ENCODE measurements at regions not wholly inside any gene's neighbourhood (a gene's known extent, or its start where the extent isn't known, plus 50 kb on each side); places are given as distances from the start of the nearest gene placed in this dataset.

GRCh38 chr10:133019191-133019590 is 68.5 kb upstream of the ADGRA1 start:
- ATAC-seq (no peak), DNase-seq (no peak)
- intact Hi-C loops (cut with DNase I) = no loop called here
- H3K4me1 ChIP-seq = no peaks in the 10 kb centered on the region
- no peak overlapping the region for H3K27ac ChIP-seq
- WGBS, 2 donors = 71 to 72% methylated on average over 9 to 17 of the region's 17 CpGs
- no peak overlapping the region for H3K4me3 ChIP-seq
- H3K9me3 ChIP-seq = no peaks in the 10 kb centered on the region
- H3K36me3 ChIP-seq (replicated peaks in 1 of 2; ENCODE audit: insufficient read depth in 1 of 2, low read depth in 2 of 2) = no peaks in the 10 kb centered on the region
- TF ChIP-seq POLR2A (IDR thresholded peaks at IDR 0.05) = no peak
- TF ChIP-seq, protein P1, sequence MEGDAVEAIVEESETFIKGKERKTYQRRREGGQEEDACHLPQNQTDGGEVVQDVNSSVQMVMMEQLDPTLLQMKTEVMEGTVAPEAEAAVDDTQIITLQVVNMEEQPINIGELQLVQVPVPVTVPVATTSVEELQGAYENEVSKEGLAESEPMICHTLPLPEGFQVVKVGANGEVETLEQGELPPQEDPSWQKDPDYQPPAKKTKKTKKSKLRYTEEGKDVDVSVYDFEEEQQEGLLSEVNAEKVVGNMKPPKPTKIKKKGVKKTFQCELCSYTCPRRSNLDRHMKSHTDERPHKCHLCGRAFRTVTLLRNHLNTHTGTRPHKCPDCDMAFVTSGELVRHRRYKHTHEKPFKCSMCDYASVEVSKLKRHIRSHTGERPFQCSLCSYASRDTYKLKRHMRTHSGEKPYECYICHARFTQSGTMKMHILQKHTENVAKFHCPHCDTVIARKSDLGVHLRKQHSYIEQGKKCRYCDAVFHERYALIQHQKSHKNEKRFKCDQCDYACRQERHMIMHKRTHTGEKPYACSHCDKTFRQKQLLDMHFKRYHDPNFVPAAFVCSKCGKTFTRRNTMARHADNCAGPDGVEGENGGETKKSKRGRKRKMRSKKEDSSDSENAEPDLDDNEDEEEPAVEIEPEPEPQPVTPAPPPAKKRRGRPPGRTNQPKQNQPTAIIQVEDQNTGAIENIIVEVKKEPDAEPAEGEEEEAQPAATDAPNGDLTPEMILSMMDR (IDR thresholded peaks at IDR 0.05) = no peak
- no peaks in the 10 kb centered on the region for H3K27me3 ChIP-seq

GRCh38 chr10:133018491-133018890 is 69.2 kb upstream of the ADGRA1 start:
- ATAC-seq = no peak

DNA sequence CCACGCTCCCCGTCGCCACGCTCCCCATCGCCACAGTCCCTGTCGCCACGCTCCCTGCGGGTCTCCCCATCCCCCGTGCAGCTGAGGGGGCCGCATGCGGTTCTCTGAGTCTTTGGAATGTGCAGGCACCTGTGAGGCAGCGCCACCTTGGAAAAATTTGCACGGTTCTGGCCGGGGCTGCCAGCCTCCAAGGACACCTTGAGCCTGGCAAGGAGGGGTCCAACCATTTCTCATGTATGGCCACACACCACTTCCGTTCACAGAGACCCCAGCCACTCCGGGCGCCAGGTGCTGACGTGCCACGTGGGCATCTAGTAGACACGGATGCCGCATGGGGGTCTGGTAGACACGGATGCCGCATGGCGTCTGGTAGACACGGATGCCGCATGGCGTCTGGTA is 70.5 kb upstream of the ADGRA1 start:
- ATAC-seq (no peak), DNase-seq (no peak)
- intact Hi-C loops (cut with DNase I) = no loop called here
- Histone ChIP-seq H3K36me3 (replicated peaks in 1 of 2; ENCODE audit: insufficient read depth in 1 of 2, low read depth in 2 of 2) (no peaks in the 10 kb centered on the region), H3K9me3 (no peaks in the 10 kb centered on the region), H3K27ac (no peak overlapping the region), H3K4me3 (no peak overlapping the region), H3K4me1 (peaks cover 14% of the 10 kb centered on the region), H3K27me3 (no peaks in the 10 kb centered on the region)
- TF ChIP-seq POLR2A (IDR thresholded peaks at IDR 0.05) = no peak
- TF ChIP-seq, protein P1 (IDR thresholded peaks at IDR 0.05) = no peak
- WGBS, 2 donors = 79 to 86% methylated on average over 18 to 19 of the region's 27 CpGs

More at GRCh38 chr10:133018491-133018890, 69.2 kb upstream of the ADGRA1 start:
- H3K4me3 ChIP-seq = no peak overlapping the region
- TF ChIP-seq, protein P1 (IDR thresholded peaks at IDR 0.05) = no peak
- no peak for TF ChIP-seq POLR2A (IDR thresholded peaks at IDR 0.05)
- H3K27ac ChIP-seq = no peak overlapping the region
- no peaks in the 10 kb centered on the region for H3K9me3 ChIP-seq
- H3K36me3 ChIP-seq (replicated peaks in 1 of 2; ENCODE audit: insufficient read depth in 1 of 2, low read depth in 2 of 2) = no peaks in the 10 kb centered on the region
- H3K27me3 ChIP-seq = no peaks in the 10 kb centered on the region
- peaks cover 7% of the 10 kb centered on the region for H3K4me1 ChIP-seq
- WGBS, 2 donors = 75 to 81% methylated on average over 8 to 15 of the region's 24 CpGs
- intact Hi-C loops (cut with DNase I) = no loop called here
- no peak for DNase-seq

DNA sequence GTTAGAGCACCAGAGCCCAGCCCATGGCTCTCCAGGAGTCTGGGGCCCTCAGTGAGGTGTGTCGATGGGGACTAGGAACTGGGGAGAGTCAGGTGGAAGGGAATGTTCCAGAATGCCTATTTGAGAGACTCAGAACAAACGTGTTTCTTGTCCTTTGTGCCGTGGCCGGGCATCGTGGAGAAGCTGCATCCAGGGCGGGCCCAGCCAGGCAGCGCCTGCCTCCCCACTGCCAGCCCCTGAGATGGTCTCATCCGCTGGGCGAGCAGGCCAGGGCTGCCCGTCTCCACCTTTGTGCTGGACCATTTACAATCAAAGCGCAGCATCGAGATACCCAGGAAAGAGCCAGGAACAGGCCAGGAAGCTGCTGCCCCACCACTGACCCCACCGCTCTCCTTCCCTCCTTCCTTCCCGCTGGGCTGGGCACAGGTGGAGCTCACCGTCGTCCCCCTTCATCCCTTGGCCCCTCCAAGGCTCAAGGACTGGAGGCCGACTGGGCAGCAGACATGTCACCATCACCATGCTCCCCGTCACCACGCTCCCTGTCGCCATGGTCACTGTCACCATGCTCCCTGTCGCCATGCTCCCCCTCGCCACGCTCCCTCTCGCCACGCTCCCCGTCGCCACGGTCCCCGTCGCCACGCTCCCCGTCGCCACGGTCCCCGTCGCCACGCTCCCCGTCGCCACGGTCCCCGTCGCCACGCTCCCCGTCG is 71.1 kb upstream of the ADGRA1 start:
- intact Hi-C loops (cut with DNase I) = no loop called here
- Histone ChIP-seq H3K36me3 (replicated peaks in 1 of 2; ENCODE audit: insufficient read depth in 1 of 2, low read depth in 2 of 2) (no peaks in the 10 kb centered on the region), H3K27me3 (no peaks in the 10 kb centered on the region), H3K27ac (no peak overlapping the region), H3K4me3 (no peak overlapping the region), H3K9me3 (no peaks in the 10 kb centered on the region), H3K4me1 (peaks cover 14% of the 10 kb centered on the region)
- no peak for TF ChIP-seq POLR2A (IDR thresholded peaks at IDR 0.05)
- TF ChIP-seq, protein P1 (IDR thresholded peaks at IDR 0.05) = no peak
- DNase-seq (no peak), ATAC-seq (no peak)
- WGBS, 2 donors = 88% methylated on average over 43 to 44 of the region's 45 CpGs

Measured in body of pancreas (tissue), 4 donors.